SU-DHL-6 (cell line): ENCODE measurements at regions not wholly inside any gene's neighbourhood (a gene's known extent, or its start where the extent isn't known, plus 50 kb on each side); places are given as distances from the start of the nearest gene placed in this dataset.

Source experiments
- EZH2phosphoT487 ChIP-seq: fragments of 200-600 bp; sonication (generic), shearing (Covaris generic); conservative IDR thresholded peaks from 2 replicates; pipeline ENCODE4 v1.6.1; 2018; ENCODE audit warnings: mild to moderate bottlenecking, antibody characterized with exemption, low read length, moderate library complexity, mixed read lengths
- TF ChIP-seq, protein P1 (sequence below): fragments of 200-600 bp; sonication (generic); IDR thresholded peaks from one replicate; pipeline ENCODE4 v1.5.1; 2017; ENCODE audit warnings: antibody characterized with exemption, mild to moderate bottlenecking, low read length, moderate library complexity; ENCODE audit not compliant: insufficient read depth, poor library complexity, severe bottlenecking

- TF ChIP-seq, protein P1, sequence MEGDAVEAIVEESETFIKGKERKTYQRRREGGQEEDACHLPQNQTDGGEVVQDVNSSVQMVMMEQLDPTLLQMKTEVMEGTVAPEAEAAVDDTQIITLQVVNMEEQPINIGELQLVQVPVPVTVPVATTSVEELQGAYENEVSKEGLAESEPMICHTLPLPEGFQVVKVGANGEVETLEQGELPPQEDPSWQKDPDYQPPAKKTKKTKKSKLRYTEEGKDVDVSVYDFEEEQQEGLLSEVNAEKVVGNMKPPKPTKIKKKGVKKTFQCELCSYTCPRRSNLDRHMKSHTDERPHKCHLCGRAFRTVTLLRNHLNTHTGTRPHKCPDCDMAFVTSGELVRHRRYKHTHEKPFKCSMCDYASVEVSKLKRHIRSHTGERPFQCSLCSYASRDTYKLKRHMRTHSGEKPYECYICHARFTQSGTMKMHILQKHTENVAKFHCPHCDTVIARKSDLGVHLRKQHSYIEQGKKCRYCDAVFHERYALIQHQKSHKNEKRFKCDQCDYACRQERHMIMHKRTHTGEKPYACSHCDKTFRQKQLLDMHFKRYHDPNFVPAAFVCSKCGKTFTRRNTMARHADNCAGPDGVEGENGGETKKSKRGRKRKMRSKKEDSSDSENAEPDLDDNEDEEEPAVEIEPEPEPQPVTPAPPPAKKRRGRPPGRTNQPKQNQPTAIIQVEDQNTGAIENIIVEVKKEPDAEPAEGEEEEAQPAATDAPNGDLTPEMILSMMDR = no peak
- no peak for TF ChIP-seq EZH2phosphoT487
These were observed 135.1 kb downstream of the PLG start for GRCh38 chr6:160837146-160837545.
